Skeletal muscle cell (primary cell): ENCODE measurements at regions not wholly inside any gene's neighbourhood (a gene's known extent, or its start where the extent isn't known, plus 50 kb on each side); places are given as distances from the start of the nearest gene placed in this dataset.
"Not testable (repeated sequence)": the region's sequence is repeated elsewhere in the genome, so short reads cannot be mapped to it uniquely, and the experiment has no call there.

Experiments used
- DNase-seq: peaks from one replicate; pipeline ENCODE4 v3.0.0-alpha.2; 2010; ENCODE audit warnings: low read depth
- H3K4me3 ChIP-seq: 2 replicates; pipeline ENCODE4 v1.5.1; 2011; ENCODE audit warnings: low read depth, mild to moderate bottlenecking, control low read depth, low read length, moderate library complexity

DNA sequence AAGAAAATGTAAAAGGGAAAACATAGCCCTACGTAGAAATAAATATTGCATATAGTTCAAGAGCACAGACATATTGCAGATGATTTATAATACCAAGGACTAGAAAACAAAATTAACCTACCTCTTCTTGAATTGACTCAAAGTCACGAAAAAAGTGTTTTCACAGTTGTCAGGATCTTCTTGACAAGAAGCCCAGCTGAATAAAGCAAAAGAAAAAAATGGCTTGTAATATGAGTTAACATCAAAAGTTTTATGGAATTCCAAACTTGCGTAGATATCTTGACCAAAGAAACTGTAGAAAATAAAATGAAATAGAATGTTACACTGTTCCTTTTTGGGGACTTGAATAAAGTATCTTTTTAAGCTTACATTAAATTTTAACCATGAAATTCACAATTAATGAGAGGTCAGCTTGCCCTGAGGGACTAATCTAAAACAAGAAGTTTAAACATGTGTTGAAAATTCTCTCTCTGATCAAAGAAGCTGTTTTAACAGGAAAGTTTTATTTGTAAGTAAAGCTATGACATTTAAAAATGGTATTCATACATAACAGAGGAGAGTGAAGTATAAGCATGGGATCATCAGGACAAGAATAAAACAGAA is 133.1 kb upstream of the SEMA3C start:
- no peak overlapping the region for H3K4me3 ChIP-seq
- no peak for DNase-seq

DNA sequence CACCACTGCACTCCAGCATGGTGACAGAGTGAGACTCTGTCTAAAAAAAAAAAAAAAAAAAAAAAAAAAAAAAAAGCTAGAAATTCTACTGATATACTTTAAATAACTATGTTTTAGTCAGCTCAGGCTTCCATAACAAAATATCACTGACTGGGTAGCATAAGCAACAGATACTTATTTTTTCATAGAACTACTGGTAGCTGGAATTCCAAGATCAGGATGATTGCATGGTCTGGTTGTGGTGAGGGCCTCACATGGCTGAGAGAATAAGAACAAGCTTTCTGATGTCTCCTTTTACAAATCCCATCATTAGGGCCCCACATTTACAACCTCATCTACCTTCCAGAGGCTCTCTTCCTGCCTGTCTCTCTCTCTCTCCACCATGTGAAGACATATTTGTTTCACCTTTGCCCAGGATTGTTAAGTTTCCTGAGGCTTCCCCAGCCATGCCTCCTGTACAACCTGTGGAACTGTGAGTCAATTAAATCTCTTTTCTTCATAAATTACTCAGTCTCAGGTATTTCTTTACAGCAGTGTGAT is 126.7 kb upstream of the SEMA3C start:
- H3K4me3 ChIP-seq: no peak overlapping the region
- no peak for DNase-seq

DNA sequence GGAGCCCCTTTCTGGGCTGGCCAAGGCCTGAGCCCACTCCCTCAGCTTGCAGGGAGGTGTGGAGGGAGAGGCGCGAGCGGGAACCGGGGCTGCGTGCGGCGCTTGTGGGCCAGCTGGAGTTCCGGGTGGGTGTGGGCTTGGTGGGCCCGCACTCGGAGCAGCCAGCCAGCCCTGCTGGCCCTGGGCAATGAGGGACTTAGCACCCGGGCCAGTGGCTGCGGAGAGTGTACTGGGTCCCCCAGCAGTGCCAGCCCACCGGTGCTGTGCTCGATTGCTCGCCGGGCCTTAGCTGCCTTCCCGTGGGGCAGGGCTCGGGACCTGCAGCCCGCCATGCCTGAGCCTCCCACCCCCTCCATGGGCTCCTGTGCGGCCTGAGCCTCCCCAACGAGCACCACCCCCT is 123.8 kb upstream of the SEMA3C start:
- not testable (repeated sequence) for DNase-seq, H3K4me3 ChIP-seq

DNA sequence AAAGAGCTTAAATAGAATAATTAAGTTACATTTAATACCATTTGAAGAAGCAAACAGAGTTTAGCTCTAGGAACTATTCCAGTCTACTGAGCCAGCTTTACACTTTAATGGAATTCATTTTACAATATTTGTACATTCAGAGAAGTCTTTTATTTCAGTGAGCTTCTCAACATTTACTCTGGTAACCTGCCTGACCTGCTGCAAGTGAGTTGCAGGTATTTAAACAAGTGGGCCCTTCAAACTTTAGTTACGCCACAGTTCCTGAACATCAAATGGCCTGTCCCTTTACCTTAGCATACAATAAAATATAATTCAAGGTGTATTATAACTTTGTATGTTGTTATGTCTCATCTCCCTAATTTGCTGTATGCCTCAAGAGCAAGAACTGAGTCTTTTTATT is 121.6 kb upstream of the SEMA3C start:
- no peak for DNase-seq
- H3K4me3 ChIP-seq: no peak overlapping the region

DNA sequence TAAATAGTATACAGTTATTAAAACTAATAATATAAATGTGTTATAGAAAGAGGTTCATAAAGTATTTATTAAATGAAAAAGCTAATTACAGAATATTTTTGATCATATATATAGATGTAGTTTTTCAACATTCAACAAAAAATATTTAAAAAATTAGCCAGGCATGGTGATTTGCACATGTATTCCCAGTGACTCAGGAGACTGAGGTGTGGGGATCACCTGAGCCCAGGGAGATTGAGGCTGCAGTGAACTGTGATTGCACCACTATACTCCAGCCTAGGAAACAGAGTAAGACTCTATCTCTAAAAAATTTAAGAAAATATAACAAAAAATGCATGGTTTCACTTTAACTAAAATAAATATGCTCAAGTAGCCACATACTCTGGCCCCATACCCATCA is 118.0 kb upstream of the SEMA3C start:
- DNase-seq: no peak

DNA sequence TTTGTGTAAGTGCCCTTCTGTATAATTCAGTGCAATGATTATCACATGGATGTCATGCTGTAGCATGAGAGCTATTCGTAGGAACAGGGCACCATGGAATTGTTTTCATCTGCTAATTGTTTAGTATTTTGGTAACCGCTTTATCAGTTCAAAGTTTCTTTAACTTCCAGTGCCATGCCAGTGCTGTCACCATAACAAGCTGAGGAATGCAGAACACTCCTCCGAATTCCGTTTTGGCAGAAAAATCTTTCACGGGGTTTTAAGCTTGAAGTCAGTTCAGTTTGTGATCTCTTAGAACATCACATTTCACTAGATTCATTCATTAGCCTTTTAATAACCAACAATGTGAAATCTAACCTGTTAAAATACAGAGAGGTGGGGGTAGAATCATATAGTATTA is 117.2 kb upstream of the SEMA3C start:
- DNase-seq: no peak

More for the DNA sequence above, 118.0 kb upstream of the SEMA3C start:
- H3K4me3 ChIP-seq: no peak overlapping the region

DNA sequence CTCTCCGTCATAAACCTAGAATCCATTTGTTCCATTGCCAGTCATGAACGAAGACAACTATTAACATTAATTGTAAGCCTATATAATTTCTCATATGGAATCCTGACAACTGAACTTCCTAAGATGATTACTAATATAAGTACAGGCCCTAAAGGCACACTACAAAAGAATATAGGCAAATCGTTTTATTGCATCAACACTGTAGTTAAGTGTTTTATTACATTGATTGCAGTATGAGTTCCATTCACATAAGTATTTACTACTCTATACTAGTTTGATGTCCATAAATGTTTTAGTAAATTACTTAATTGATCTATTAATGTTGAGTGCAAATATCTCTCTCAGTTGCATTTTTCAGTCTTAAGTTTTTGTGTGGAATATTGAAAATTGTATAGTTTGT is 113.1 kb upstream of the SEMA3C start:
- no peak overlapping the region for H3K4me3 ChIP-seq
- DNase-seq: no peak

More for the DNA sequence above, 117.2 kb upstream of the SEMA3C start:
- H3K4me3 ChIP-seq: no peak overlapping the region

DNA sequence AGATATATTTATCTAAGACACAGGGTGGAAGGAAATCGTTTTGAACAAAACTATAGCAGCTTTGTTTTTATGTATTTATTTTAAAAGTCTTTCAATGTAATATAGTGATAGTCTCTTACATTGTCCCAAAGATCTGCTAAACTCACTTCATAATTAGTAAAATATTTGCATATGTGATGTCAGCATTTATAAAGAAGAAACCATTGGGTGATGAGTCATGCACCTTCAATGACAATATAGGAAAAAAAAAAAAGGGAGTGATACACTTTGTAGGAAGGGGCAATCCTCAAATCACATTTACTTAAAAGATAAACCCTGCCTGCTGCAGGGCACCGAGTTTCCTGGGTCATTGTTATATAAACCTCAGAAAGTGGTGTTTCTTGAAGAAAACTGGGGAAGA is 112.4 kb upstream of the SEMA3C start:
- no peak for DNase-seq
- no peak overlapping the region for H3K4me3 ChIP-seq

DNA sequence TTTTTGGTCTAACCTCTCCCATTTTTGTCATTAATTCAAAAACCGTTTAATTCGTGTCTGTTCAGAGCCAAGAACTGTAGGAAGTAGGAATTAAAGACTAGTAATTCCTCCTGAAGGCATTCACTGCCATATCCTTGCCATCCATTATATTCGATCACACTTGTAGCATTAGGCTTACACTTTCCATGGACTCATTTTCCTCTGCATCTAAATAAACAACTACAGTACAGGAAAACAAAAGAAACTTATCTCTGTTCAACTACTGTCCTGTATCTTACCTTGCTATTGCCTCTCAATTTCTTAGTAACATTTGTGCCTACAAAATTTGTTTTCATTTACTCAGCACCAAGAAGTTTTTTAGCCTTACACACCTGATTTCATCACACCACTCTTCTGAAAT is 111.6 kb upstream of the SEMA3C start:
- DNase-seq: no peak
- H3K4me3 ChIP-seq: no peak overlapping the region

DNA sequence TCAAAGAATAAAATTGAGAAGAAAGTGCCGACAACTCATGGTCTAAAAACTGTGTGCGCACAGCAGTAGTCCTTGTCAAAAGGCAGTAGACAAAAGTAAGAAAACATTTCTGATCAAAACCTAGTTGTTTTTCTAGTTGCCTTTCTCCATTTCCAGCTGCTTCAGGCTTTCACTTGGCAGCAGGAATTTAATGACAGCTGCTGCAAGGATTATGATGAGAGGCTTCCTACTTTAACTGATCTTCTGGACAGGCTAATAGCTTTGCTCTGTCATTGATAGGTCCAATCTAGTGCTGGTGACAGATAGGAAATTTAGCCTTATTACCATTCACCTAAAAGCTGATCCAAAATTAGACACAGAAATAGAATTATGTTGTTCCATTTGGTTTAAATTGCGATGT is 110.7 kb upstream of the SEMA3C start:
- no peak overlapping the region for H3K4me3 ChIP-seq
- DNase-seq: no peak

DNA sequence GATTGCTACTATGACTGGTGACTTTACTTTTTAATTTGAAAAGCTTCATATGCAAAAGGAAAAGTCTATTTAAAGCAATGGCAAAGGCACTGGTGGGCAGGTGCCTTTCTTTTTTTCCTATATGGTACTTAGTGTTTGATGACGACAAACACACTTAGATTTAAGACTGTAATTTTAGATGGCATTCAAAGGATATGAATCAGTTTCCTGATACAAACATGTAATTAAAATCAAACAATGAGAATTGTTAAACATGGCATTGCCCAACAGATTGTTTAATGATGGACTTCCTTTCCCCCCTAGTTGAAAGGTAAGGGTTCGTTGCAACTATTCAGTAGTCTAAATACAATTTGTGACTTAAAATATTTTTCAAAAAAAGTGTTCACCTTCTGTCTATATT is 106.5 kb upstream of the SEMA3C start:
- DNase-seq: no peak
- no peak overlapping the region for H3K4me3 ChIP-seq

DNA sequence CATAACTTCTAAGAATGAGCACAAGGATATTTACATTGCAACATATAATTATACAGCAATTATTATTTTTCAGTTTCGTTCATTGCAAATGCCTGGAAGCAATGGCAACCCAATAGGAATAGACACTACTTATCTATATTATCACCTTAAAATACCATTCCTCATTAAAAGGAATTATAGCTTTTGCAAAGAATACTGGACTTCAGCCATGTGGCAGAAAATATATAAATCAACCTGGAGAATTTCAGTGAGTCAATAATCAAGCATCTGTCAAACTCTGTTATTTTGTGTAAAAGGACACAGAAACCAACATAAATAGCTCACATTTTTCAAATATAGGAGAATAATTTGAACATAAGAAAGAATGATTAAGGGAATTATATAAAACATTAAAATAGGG is 96.1 kb upstream of the SEMA3C start:
- DNase-seq: no peak
- H3K4me3 ChIP-seq: no peak overlapping the region

DNA sequence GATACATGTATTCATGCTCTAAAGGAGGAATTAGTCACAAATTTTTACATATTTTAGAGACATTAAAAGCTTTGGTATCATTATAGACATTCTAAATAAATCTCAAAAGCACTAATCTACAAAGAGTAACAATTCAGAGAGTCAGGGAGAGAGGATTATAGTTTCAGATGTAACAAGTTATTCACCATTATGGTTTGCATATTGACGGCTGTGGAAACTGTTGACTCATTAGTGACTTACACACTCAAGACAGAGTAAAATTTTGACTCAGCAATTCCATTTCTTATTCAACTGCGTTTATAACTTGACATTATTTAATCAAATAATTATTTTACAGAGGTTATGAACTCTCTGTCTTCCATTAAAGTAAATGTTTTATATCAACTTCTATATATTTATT is 95.4 kb upstream of the SEMA3C start:
- DNase-seq: no peak
- no peak overlapping the region for H3K4me3 ChIP-seq

DNA sequence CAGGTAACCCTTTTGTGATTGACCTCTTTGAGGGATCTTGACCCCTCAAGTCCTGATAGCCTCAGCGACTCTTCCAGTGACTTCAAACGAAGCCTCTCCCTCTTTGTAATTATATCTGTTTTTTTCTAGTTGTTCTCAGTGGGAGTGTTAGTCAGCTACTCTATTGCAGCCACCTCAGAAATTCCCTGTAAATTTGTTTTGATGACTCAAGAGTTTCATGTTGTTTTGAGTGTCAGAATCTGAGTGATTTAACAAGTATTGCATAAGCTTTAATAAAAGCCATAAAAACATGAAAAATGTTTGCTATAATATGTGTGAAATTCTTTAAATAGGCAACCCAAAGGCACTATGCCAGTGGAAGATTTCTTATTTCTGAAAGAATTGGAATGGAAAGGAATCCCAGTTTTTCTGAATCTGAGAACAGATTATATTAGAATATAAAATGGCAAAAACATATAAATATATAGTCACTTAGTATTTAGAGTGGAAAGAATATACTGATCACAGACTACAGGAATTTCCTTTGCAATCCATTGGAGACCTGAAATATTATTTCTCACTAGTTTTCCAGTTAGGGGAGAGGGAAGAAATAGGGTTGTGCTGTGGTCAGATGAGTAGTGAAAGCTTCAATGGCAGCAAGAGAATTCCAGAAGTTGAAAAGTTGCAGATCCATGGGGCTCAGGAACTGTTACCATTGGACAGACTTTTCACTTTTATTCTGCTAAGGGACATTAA is 94.4 kb upstream of the SEMA3C start:
- peak; percentile 45 for DNase-seq
- H3K4me3 ChIP-seq: no peak overlapping the region

DNA sequence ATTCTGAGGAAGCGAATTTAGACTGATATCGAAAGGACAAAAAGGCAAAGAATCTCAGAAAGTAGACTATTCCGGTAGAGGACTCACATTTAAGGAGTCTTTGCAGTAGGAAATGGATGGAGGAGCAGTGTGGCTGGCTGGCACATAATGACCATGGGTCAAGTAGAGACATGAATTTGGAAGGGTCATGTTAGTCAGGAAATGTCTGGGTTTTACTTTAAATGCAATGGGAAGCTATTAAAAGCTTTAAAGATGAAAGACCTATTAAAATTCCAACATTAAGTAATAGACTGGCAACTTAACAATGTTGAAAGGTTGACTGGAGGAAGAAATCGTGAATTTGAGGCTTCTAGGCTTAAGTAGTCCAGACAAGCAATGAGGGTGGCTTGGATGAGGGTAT is 90.0 kb upstream of the SEMA3C start:
- no peak overlapping the region for H3K4me3 ChIP-seq
- no peak for DNase-seq

DNA sequence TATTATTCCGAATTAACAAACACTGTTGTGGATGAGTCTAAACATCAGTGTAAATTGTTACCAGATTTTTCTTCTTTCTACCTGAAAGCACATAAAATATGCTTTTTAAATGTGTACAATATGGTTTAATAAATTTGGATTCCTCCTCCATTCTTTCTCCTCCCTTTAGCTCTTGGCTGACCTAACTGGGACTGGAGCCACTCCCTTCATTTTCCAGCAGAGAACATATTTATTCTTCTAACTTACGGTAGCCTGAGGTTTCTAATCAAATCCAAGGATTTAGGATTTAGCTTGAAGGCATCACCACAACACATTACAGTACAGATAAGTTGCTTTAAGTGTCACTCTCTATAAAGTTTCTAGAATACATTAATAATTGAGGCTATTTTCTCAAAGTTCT is 88.2 kb upstream of the SEMA3C start:
- H3K4me3 ChIP-seq: no peak overlapping the region
- DNase-seq: no peak

DNA sequence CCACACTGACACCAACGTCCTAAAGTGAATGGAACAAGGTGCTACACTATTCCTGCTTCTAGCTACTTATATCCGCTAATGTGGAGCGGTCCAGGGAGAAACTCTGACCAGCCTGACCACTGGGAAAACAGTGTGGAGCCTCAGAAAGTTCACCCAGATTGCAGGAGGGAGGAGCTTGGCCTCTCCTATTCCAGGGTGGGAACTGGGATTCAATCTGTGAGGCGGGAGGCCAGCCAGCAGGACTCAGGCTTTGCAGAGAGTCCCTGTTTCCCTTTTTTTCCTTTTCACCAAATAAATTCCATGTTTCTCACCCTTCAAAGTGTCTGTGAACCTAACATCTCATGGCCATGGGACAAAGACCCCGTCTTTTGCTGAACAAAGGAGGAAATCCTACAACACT is 86.4 kb upstream of the SEMA3C start:
- no peak for DNase-seq

DNA sequence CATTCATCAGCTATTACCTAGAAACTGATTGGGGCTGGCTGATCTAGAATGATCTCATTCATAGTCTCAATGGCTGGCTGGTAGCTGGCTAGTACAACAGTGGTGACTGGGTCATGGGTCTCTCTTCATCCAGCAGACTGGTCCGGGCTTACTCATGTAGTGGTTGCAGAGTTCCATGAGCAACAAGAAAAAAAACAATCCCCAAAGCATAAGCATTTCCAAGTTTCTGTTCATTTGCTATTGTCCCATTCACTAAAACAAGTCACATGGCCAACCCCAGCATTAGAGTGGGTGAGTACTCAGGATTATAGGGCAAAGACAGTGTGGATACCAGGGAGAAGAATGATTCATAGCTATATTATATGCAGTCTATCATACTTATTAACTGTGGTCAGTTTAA is 85.2 kb upstream of the SEMA3C start:
- no peak overlapping the region for H3K4me3 ChIP-seq
- DNase-seq: peak; percentile 66

More for the DNA sequence above, 86.4 kb upstream of the SEMA3C start:
- no peak overlapping the region for H3K4me3 ChIP-seq

DNA sequence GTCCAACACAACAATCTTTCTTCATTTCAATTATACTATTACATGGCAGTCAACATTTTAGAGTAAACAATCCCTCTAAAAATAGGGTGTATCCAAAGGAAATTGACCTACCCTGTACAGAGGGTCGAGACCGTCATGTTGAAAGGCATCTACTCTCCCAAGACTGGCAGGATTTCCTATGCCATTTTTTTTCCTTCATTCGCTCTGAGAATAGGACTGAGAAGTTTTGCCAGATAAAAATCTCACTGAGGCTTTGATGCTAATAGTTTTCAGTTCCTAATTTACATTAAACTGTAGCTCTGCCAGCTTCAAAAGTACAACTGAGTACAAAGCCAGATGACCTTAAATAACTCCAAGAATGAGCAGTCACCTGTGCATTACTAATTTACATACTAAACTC is 84.5 kb upstream of the SEMA3C start:
- no peak overlapping the region for H3K4me3 ChIP-seq
- DNase-seq: no peak

DNA sequence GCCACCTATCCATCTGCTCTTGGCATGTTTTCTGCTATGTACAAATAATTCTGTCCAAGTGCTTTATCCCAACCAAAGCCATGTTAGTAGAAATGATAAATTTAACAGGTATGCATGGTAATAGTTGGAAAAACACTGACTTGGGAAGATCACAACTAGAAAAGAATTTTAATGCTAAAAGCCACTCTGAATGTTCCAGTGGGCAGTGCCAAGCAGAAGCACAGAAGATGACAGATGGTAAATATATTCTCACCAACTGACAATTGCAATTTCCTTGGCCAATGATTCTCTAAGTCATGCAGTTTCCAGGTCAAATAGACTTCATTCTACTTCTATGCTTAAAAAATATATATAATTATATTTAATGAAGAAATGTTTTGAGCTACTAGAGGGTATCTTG is 83.6 kb upstream of the SEMA3C start:
- H3K4me3 ChIP-seq: no peak overlapping the region

DNA sequence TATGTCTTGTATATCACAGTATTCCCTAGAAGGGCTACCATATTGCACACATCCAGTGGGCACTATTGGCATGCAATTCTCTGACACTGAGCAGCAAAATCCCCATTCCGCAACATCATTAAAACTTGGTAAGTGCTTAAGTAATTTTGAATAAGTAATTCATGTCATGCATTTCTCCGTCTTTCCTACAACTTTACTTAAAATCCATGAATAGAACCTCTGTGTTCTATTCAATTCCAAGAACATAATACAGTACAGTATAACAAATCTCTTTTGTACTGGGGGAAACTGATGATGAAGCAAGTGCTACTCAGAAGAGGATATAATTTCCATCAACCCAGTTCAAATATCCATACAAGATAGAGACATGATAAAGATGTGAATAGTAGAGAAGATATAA is 80.9 kb upstream of the SEMA3C start:
- DNase-seq: no peak
- no peak overlapping the region for H3K4me3 ChIP-seq

More for the DNA sequence above, 83.6 kb upstream of the SEMA3C start:
- DNase-seq: no peak
